Hematopoietic multipotent progenitor cell treated with erythropoietin and hydrocortisone succinate and interleukin-3 and kit ligand, for 8 days (in vitro differentiated cells): ENCODE measurements at regions not wholly inside any gene's neighbourhood (a gene's known extent, or its start where the extent isn't known, plus 50 kb on each side); places are given as distances from the start of the nearest gene placed in this dataset.
A peak's percentile ranks its signal among the peaks of the same experiment; 100 is the strongest.
"Not testable (repeated sequence)": the region's sequence is repeated elsewhere in the genome, so short reads cannot be mapped to it uniquely, and the experiment has no call there.

Experiments
- DNase-seq: peaks from one replicate; pipeline ENCODE4 v3.0.0-alpha.2; 2015

- no peak for DNase-seq
These were observed 202.3 kb upstream of the POU1F1 start for GRCh38 chr3:87478716-87479115.

GRCh38 chr3:87473944-87474343 lies 197.6 kb upstream of the POU1F1 start:
- DNase-seq = no peak

- DNase-seq = no peak
These were observed 192.6 kb upstream of the POU1F1 start for GRCh38 chr3:87468938-87469337.

DNA sequence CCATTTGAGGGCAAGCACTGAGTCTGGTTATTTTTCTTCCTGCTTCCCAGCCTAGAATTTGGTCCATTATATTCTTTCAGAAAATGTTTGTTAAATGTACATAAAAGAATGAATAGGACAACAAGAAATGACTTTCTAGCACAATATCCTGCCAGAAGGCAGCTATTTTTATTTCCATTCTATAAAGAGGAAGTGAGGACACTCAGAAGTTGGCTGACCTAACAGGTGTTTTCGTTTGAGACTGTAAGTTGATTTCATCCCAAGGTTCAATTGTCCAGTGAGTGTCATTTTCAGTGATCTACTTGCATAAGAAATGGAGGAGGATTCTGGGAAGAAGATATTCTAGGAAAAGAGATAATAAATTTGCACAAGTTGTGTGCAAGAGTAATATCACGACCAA lies 191.9 kb upstream of the POU1F1 start:
- no peak for DNase-seq

DNA sequence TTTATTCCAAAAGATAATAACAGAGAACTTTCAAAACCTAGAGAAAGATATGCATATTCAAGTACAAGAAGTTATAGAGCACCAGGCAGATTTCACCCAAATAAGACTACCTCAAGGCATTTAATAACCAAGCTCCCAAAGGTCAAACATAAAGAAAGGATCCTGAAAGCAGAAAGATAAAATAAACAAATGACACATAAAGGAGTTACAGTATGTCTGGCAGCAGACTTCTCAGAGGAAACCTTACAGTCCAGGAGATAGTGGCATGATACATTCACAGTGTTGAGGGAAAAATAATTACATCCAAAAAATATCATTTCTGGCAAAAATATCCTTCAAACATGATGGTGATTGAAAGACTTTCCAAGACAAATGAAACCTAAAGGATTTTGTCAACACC lies 185.8 kb upstream of the POU1F1 start:
- DNase-seq = no peak

DNA sequence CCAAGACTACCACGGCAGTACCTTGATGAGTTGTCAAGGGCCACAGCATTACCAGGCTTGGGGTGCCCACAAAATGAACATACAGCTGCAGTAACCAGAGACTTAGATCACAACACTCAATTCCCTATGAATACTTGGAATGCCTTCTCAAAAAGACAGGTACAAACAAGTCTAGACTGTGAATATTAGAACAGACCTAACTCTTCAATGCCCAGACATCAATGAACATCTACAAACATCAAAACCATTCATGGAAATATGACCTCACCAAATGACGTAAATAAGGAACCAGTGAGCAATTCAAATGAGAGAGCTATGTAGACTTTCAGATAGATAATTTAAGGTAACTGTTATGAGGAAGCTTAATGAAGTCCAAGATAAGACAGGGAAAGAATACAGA lies 185.1 kb upstream of the POU1F1 start:
- DNase-seq = no peak

GRCh38 chr3:87461036-87461435 lies 184.7 kb upstream of the POU1F1 start:
- DNase-seq = no peak

DNA sequence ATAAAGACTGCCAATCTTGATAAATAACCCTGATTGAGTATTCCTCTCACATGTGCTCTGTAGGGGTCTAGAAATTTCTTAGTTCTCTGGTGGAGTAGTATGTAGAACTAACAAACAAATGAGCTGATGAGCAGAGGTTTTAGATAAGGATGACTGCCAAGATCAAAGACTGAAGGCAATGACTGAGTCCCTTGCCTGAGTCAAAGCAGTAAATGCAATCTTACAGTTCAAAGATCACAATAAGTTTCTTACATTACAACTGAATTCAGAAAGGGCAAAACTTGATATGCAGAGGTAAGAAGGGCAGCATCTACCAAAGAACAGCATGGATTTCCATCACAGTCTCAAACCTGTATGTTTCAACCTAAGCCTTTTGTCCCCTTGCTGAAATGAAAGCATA lies 172.2 kb upstream of the POU1F1 start:
- no peak for DNase-seq

GRCh38 chr3:87446849-87447387 lies 170.5 kb upstream of the POU1F1 start:
- no peak for DNase-seq

DNA sequence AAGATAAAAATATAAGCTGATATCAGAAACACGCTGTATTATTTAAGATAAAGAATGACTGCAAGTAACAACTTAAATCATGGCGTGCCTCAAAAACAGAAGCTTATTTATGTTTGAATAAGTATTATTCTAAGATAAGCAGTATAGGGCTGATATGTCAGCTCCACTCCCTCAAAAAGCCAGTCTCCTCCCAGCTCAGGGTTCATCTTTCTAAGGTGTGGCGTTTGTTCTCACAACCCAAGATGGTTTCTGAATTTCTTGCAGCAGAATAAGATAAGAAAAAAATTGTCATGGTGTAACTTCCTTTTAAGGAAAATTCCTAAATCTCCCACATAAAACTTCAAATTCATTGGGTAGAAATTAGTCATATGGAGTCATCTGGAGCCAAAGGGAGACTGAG lies 166.1 kb upstream of the POU1F1 start:
- DNase-seq = no peak

DNA sequence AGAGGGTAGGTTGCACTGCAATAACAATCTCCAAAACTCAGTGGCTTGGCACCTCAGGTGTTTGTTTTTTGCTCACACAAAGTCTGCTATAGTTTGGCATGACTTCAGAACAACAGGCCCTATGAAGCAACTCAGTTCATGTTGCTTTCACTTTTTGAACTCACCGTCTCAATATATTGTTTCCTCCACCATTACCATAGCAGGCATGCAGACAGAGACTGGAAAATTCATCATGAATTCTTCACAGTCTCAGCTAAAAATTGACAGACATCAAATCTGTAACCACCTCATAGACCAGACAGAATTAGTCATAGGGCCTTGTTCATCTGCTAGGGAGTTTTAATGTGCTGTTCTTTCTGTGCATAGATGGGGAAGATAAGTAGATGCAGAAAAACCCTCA lies 161.4 kb upstream of the POU1F1 start:
- no peak for DNase-seq

DNA sequence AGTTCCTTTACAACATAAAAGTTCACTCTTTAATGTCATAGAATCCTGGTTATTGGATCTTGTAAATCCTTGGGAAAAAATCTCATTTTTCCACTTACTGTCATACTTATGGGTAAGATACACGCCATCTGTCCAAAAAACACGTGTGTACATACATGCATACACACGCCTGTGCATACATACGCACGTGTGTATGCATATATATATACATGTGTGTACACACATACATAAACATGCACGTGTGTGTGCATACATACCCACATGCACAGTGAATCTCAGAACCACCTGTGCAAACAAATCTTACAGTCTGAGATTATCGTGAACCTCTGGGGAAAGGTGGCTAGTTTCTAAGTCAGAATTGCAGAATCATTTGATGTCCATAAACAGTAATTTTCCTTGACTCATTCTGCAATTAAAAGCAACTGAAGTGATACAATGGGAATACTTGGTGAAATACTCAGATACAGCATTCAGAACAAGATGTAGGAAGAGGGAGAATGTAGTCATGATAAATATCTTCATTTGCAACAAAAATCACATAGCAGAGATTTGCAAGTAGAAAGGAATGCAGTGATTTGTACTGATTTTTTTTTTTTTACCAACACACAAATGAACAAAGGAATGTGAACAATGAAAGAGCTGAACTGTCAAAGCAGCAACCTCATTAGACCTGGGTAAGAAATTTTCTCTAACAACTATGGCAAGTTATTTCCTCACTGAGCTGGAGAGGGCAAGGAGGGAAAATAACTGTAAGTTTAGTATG lies 160.6 kb upstream of the POU1F1 start:
- DNase-seq = no peak

- DNase-seq = no peak
These were observed 159.7 kb upstream of the POU1F1 start for GRCh38 chr3:87435926-87436620.

- DNase-seq = not testable (repeated sequence)
These were observed 157.1 kb upstream of the POU1F1 start for GRCh38 chr3:87433445-87433844.

GRCh38 chr3:87426918-87427317 lies 150.5 kb upstream of the POU1F1 start:
- DNase-seq = no peak

GRCh38 chr3:87425056-87425455 lies 148.7 kb upstream of the POU1F1 start:
- DNase-seq = no peak

DNA sequence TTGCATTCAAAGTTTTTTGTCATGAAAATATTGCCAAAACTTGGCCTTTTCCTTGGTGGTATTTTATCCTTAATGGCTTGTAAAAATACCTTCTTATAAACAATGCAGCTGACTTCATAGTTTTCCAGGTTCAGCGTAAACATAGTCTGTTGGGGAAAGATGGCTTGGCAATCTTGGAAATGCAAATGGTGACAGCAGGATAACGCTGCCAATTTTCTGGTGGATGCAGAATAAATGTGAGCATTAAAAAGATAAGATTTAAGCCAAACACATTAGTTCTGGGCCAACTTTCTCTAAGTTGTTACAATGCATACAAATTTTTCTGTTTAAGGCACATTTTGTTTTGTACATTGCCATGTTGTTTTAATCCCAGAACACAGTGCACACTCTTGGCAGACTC lies 147.0 kb upstream of the POU1F1 start:
- no peak for DNase-seq

DNA sequence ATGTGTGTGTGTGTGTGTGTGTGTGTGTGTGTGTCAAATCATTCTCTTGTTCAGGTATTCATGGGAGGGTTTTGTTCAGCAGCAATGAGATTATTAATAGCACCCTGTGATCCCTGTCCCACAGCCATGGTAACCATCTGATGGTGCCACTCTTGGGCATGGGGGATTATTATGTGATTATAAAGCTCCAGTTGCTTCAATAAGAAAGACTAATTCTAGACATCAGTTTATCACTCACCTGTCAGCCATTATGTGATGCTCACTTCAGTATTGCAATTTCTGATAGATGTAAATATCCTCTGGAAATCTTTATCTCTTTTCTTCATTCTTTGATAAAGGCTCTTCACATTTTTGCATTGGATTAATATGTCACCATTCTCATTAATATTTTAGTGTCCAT lies 145.9 kb upstream of the POU1F1 start:
- DNase-seq = no peak

- no peak for DNase-seq
These were observed 143.8 kb upstream of the POU1F1 start for GRCh38 chr3:87420171-87420570.

- DNase-seq = no peak
These were observed 137.9 kb upstream of the POU1F1 start for GRCh38 chr3:87414271-87414670.

- no peak for DNase-seq
These were observed 137.4 kb upstream of the POU1F1 start for GRCh38 chr3:87413814-87414213.

DNA sequence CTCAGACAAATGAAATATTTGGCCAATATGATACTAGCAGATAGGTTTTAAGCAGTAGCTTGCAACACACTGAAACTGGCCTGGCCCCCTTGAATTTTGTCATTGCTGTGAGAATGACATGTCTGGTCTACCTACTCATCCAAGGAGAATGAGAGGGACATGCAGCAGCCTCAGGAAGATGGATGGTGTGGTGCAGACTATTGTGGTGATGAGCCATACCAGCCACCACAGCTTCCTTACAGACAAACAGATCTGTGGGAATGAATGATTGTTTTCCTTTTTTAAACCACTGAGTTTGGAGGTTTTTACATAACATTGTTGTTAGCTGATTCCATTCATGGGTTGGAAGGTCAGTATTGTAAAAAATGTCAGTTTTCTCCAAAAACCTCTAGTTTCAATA lies 133.7 kb upstream of the POU1F1 start:
- DNase-seq = no peak

- DNase-seq = peak; percentile 7
These were observed 121.9 kb upstream of the POU1F1 start for GRCh38 chr3:87398168-87398801.

DNA sequence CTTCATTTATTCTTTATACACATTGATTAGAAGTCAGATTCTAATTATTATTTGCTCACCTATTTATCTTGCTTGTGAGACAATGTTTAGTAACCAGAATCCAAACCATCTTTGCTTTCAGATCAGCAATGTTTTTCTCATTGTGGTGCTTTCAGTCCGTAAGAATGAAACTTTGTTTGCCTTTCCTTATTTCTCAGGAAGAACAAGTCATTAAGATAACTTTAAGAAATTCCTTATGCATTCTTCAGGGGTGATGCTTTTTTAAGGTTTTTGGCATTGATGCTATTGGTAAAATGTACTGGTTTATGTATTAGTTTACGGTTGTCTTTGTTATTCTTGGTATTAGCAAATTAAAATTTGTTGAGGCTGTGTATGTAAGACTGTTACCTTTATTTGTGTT lies 120.8 kb upstream of the POU1F1 start:
- no peak for DNase-seq
